ENCODE measurements at regions not wholly inside any gene's neighbourhood (a gene's known extent, or its start where the extent isn't known, plus 50 kb on each side); places are given as distances from the start of the nearest gene placed in this dataset.

DNA sequence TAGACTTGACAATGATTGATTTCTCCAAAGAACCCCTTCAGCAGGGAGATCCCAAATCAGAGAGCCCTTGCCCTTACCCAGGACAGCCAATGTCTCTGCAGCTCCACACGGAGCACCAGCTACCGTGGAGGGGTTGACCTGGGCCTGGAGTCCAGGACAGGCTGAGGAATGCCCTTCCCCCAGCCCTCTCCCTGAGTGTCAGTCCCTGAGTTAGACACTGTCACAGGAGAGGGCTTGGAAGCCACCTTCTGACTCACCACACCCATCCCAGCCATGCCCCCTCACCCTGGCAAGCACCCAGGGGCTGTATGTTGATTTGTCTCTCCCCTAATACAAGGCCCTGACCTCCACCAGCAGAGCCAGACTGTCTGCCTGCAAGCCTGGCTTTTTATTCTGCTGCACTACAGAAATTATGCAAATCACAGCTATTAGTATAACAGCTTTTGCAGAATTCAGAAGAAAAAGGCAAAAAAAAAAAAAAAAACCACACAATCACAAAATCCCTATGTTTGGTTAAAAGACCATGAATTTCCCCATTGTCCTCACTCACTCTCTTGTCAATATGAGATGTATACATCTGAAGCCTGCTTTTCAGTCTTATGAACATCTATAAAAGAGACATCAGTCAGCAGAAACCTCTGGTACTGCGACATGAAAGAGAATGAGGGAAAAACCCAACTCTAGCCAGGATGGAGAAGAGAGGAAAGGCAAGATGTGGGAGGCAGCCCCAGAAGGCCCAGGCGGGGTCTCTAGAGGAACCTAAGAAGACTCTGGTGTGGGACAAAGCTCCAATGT, 240.7 kb downstream of the UQCRFS1 start:
- ChIA-PET CTCF (no interaction called here), POLR2A (no interaction called here)
- no peak overlapping the region for H3K4me3 ChIP-seq (ENCODE audit: control insufficient read depth in 1 of 7, extremely low read depth in 1 of 7, insufficient read depth in 4 of 7, low read depth in 2 of 7, low read length in 6 of 7)
- no peaks in the 10 kb centered on the region for H3K27me3 ChIP-seq (replicated peaks in 2 of 5; ENCODE audit: control insufficient read depth in 4 of 5, insufficient read depth in 5 of 5, low read length in 4 of 5)
- DNase-seq = no peak
- WGBS (ENCODE audit: insufficient coverage) = 79% methylated on average over 3 of the region's 4 CpGs
- no peaks in the 10 kb centered on the region for H3K9me3 ChIP-seq (ENCODE audit: control extremely low read depth in 1 of 5, control insufficient read depth in 4 of 5, insufficient read depth in 2 of 5, low read depth in 1 of 5, low read length in 4 of 5)
- H3K27ac ChIP-seq (ENCODE audit: insufficient read depth in 1 of 2, low read depth in 1 of 2, low read length in 2 of 2, poor library complexity in 1 of 2, severe bottlenecking in 2 of 2) = no peak overlapping the region
- no peaks in the 10 kb centered on the region for H3K36me3 ChIP-seq (ENCODE audit: control insufficient read depth in 4 of 4, insufficient read depth in 4 of 4, low read length in 3 of 4)
- H3K4me1 ChIP-seq (ENCODE audit: control extremely low read depth in 1 of 4, control insufficient read depth in 4 of 4, insufficient read depth in 4 of 4, low read length in 3 of 4) = no peaks in the 10 kb centered on the region

GRCh38 chr19:28971513-28971912, 241.4 kb downstream of the UQCRFS1 start:
- Histone ChIP-seq H3K27ac (ENCODE audit: insufficient read depth in 1 of 2, low read depth in 1 of 2, low read length in 2 of 2, poor library complexity in 1 of 2, severe bottlenecking in 2 of 2) (no peak overlapping the region), H3K27me3 (replicated peaks in 2 of 5; ENCODE audit: control insufficient read depth in 4 of 5, insufficient read depth in 5 of 5, low read length in 4 of 5) (no peaks in the 10 kb centered on the region), H3K36me3 (ENCODE audit: control insufficient read depth in 4 of 4, insufficient read depth in 4 of 4, low read length in 3 of 4) (no peaks in the 10 kb centered on the region), H3K9me3 (ENCODE audit: control extremely low read depth in 1 of 5, control insufficient read depth in 4 of 5, insufficient read depth in 2 of 5, low read depth in 1 of 5, low read length in 4 of 5) (no peaks in the 10 kb centered on the region), H3K4me3 (ENCODE audit: control insufficient read depth in 1 of 7, extremely low read depth in 1 of 7, insufficient read depth in 4 of 7, low read depth in 2 of 7, low read length in 6 of 7) (no peak overlapping the region), H3K4me1 (ENCODE audit: control extremely low read depth in 1 of 4, control insufficient read depth in 4 of 4, insufficient read depth in 4 of 4, low read length in 3 of 4) (no peaks in the 10 kb centered on the region)
- DNase-seq = no peak
- CTCF ChIA-PET = no interaction called here
- whole genome bisulfite sequencing (ENCODE audit: insufficient coverage) = 71% methylated on average over 2 of the region's 2 CpGs
- POLR2A ChIA-PET = no interaction called here

GRCh38 chr19:28971049-28971448, 241.9 kb downstream of the UQCRFS1 start:
- Histone ChIP-seq H3K9me3 (ENCODE audit: control extremely low read depth in 1 of 5, control insufficient read depth in 4 of 5, insufficient read depth in 2 of 5, low read depth in 1 of 5, low read length in 4 of 5) (no peaks in the 10 kb centered on the region), H3K27me3 (replicated peaks in 2 of 5; ENCODE audit: control insufficient read depth in 4 of 5, insufficient read depth in 5 of 5, low read length in 4 of 5) (no peaks in the 10 kb centered on the region), H3K27ac (ENCODE audit: insufficient read depth in 1 of 2, low read depth in 1 of 2, low read length in 2 of 2, poor library complexity in 1 of 2, severe bottlenecking in 2 of 2) (no peak overlapping the region), H3K4me3 (ENCODE audit: control insufficient read depth in 1 of 7, extremely low read depth in 1 of 7, insufficient read depth in 4 of 7, low read depth in 2 of 7, low read length in 6 of 7) (no peak overlapping the region), H3K4me1 (ENCODE audit: control extremely low read depth in 1 of 4, control insufficient read depth in 4 of 4, insufficient read depth in 4 of 4, low read length in 3 of 4) (no peaks in the 10 kb centered on the region), H3K36me3 (ENCODE audit: control insufficient read depth in 4 of 4, insufficient read depth in 4 of 4, low read length in 3 of 4) (no peaks in the 10 kb centered on the region)
- WGBS (ENCODE audit: insufficient coverage) = 90% methylated on average over 5 of the region's 6 CpGs
- DNase-seq = no peak
- ChIA-PET CTCF (no interaction called here), POLR2A (no interaction called here)

DNA sequence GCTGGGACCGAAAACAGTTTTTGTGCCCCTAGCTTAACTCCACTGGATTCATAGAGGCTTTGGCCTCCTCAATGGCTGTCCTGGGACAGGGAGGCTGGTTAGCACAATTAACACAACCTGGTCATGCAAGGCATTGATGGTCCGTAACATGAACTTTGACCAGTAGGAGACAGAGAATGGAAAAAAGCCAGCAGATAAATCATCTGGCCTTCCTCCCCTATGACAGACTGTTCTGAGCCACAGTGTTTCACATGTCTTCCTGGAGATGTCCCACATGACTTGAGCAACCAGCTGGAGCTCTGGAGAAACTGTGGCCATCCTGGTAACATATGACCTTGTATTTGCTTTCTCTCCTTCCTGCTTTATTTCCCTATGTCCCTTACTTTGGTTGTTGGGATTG, 244.2 kb downstream of the UQCRFS1 start:
- no peaks in the 10 kb centered on the region for H3K36me3 ChIP-seq (ENCODE audit: control insufficient read depth in 4 of 4, insufficient read depth in 4 of 4, low read length in 3 of 4)
- POLR2A ChIA-PET = no interaction called here
- H3K27ac ChIP-seq (ENCODE audit: insufficient read depth in 1 of 2, low read depth in 1 of 2, low read length in 2 of 2, poor library complexity in 1 of 2, severe bottlenecking in 2 of 2) = no peak overlapping the region
- no peaks in the 10 kb centered on the region for H3K9me3 ChIP-seq (ENCODE audit: control extremely low read depth in 1 of 5, control insufficient read depth in 4 of 5, insufficient read depth in 2 of 5, low read depth in 1 of 5, low read length in 4 of 5)
- WGBS (ENCODE audit: insufficient coverage) = 100% methylated on average over 2 of the region's 2 CpGs
- no peaks in the 10 kb centered on the region for H3K27me3 ChIP-seq (replicated peaks in 2 of 5; ENCODE audit: control insufficient read depth in 4 of 5, insufficient read depth in 5 of 5, low read length in 4 of 5)
- H3K4me3 ChIP-seq (ENCODE audit: control insufficient read depth in 1 of 7, extremely low read depth in 1 of 7, insufficient read depth in 4 of 7, low read depth in 2 of 7, low read length in 6 of 7) = no peak overlapping the region
- H3K4me1 ChIP-seq (ENCODE audit: control extremely low read depth in 1 of 4, control insufficient read depth in 4 of 4, insufficient read depth in 4 of 4, low read length in 3 of 4) = no peaks in the 10 kb centered on the region
- CTCF ChIA-PET = no interaction called here
- DNase-seq = no peak

GRCh38 chr19:28966737-28967399, 246.1 kb downstream of the UQCRFS1 start:
- H3K4me1 ChIP-seq (ENCODE audit: control extremely low read depth in 1 of 4, control insufficient read depth in 4 of 4, insufficient read depth in 4 of 4, low read length in 3 of 4) = no peaks in the 10 kb centered on the region
- no peaks in the 10 kb centered on the region for H3K36me3 ChIP-seq (ENCODE audit: control insufficient read depth in 4 of 4, insufficient read depth in 4 of 4, low read length in 3 of 4)
- no peak for DNase-seq
- ChIA-PET CTCF (no interaction called here), POLR2A (no interaction called here)
- no peak overlapping the region for H3K4me3 ChIP-seq (ENCODE audit: control insufficient read depth in 1 of 7, extremely low read depth in 1 of 7, insufficient read depth in 4 of 7, low read depth in 2 of 7, low read length in 6 of 7)
- no peaks in the 10 kb centered on the region for H3K9me3 ChIP-seq (ENCODE audit: control extremely low read depth in 1 of 5, control insufficient read depth in 4 of 5, insufficient read depth in 2 of 5, low read depth in 1 of 5, low read length in 4 of 5)
- H3K27ac ChIP-seq (ENCODE audit: insufficient read depth in 1 of 2, low read depth in 1 of 2, low read length in 2 of 2, poor library complexity in 1 of 2, severe bottlenecking in 2 of 2) = no peak overlapping the region
- H3K27me3 ChIP-seq (replicated peaks in 2 of 5; ENCODE audit: control insufficient read depth in 4 of 5, insufficient read depth in 5 of 5, low read length in 4 of 5) = no peaks in the 10 kb centered on the region
- WGBS (ENCODE audit: insufficient coverage) = 84% methylated on average over 5 of the region's 8 CpGs

DNA sequence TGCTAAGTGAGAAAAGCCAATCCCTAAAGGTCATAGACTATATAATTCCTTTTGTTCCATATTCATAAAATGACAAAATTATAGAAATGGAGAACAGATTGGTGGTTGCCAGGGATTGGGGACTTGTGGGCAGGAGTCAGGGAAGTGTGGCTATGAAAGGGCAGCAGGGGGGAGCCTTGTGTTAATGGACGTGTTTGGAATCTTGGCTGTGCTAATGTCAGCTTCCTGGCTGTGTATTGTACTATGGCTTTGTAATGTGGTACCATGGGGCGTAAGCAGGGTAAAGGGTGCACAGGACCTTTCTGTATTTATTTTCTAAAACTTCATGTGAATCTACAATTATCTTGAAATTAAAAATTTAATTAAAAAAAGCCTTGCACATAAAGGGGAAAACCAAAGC, 248.5 kb downstream of the UQCRFS1 start:
- no peak overlapping the region for H3K27ac ChIP-seq (ENCODE audit: insufficient read depth in 1 of 2, low read depth in 1 of 2, low read length in 2 of 2, poor library complexity in 1 of 2, severe bottlenecking in 2 of 2)
- CTCF ChIA-PET = no interaction called here
- no peak overlapping the region for H3K4me3 ChIP-seq (ENCODE audit: control insufficient read depth in 1 of 7, extremely low read depth in 1 of 7, insufficient read depth in 4 of 7, low read depth in 2 of 7, low read length in 6 of 7)
- no peaks in the 10 kb centered on the region for H3K36me3 ChIP-seq (ENCODE audit: control insufficient read depth in 4 of 4, insufficient read depth in 4 of 4, low read length in 3 of 4)
- no peaks in the 10 kb centered on the region for H3K9me3 ChIP-seq (ENCODE audit: control extremely low read depth in 1 of 5, control insufficient read depth in 4 of 5, insufficient read depth in 2 of 5, low read depth in 1 of 5, low read length in 4 of 5)
- POLR2A ChIA-PET = no interaction called here
- no peaks in the 10 kb centered on the region for H3K4me1 ChIP-seq (ENCODE audit: control extremely low read depth in 1 of 4, control insufficient read depth in 4 of 4, insufficient read depth in 4 of 4, low read length in 3 of 4)
- no peak for DNase-seq
- no peaks in the 10 kb centered on the region for H3K27me3 ChIP-seq (replicated peaks in 2 of 5; ENCODE audit: control insufficient read depth in 4 of 5, insufficient read depth in 5 of 5, low read length in 4 of 5)
- WGBS (ENCODE audit: insufficient coverage) = no CpG with 5 or more reads among the region's 2 CpGs

DNA sequence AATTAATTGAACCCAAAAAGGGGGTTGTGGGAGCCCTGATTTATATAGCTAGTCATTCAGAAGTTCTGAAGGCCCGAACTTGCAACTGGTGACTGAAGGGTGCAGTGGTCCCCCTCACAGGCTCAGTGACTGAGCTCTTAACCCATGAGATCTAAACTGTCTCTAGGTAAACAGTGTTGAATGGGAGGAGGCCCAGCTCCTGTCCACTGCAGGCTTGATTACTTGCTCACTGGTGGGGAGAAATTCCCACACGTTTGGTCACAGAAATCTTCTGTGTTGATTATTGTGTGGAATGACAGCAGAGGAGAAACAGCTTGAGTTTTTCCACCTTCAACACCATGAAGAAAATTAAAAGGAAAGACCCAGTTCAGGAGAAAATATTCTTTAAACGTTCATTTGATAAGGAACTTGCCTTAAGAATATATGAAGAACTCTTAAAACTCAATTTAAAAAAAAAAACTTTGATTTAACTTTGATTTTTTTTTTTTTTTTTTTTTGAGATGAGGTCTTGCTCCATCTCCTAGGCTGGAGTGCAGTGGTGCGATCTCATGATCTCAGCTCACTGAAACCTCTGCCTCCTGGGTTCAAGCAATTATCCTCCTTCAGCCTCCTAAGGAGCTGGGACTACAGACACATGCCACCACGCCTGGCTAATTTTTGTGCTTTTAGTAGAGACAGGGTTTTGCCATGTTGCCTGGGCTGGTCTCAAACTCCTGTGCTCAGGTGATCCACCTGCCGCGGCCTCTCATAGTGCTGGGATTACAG, 249.3 kb downstream of the UQCRFS1 start:
- Histone ChIP-seq H3K27me3 (replicated peaks in 2 of 5; ENCODE audit: control insufficient read depth in 4 of 5, insufficient read depth in 5 of 5, low read length in 4 of 5) (no peaks in the 10 kb centered on the region), H3K4me3 (ENCODE audit: control insufficient read depth in 1 of 7, extremely low read depth in 1 of 7, insufficient read depth in 4 of 7, low read depth in 2 of 7, low read length in 6 of 7) (no peak overlapping the region), H3K9me3 (ENCODE audit: control extremely low read depth in 1 of 5, control insufficient read depth in 4 of 5, insufficient read depth in 2 of 5, low read depth in 1 of 5, low read length in 4 of 5) (no peaks in the 10 kb centered on the region), H3K4me1 (ENCODE audit: control extremely low read depth in 1 of 4, control insufficient read depth in 4 of 4, insufficient read depth in 4 of 4, low read length in 3 of 4) (no peaks in the 10 kb centered on the region), H3K36me3 (ENCODE audit: control insufficient read depth in 4 of 4, insufficient read depth in 4 of 4, low read length in 3 of 4) (no peaks in the 10 kb centered on the region), H3K27ac (ENCODE audit: insufficient read depth in 1 of 2, low read depth in 1 of 2, low read length in 2 of 2, poor library complexity in 1 of 2, severe bottlenecking in 2 of 2) (no peak overlapping the region)
- POLR2A ChIA-PET = no interaction called here
- WGBS (ENCODE audit: insufficient coverage) = 100% methylated on average over 1 of the region's 7 CpGs
- DNase-seq = no peak
- CTCF ChIA-PET = no interaction called here

All from common myeloid progenitor, CD34-positive (primary cell).